OCI-LY3 (cell line): ENCODE measurements at regions not wholly inside any gene's neighbourhood (a gene's known extent, or its start where the extent isn't known, plus 50 kb on each side); places are given as distances from the start of the nearest gene placed in this dataset.

ENCODE experiments used
- H2AFZ ChIP-seq: fragments of 200-600, 300-600 bp; shearing (Covaris generic); 2 replicates; pipeline ENCODE4 v1.6.0; 2014; ENCODE audit warnings: antibody characterized with exemption, low read depth, low read length
- H3K27ac ChIP-seq: fragments of 200-600, 300-600 bp; sonication (generic); 2 replicates; pipeline ENCODE4 v1.5.1; 2014; ENCODE audit warnings: mild to moderate bottlenecking, low read length, moderate library complexity, mixed read lengths
- H3K27me3 ChIP-seq: fragments of 200-600, 300-600 bp; sonication (generic); 2 replicates; pipeline ENCODE4 v1.6.1; 2014; ENCODE audit warnings: low read depth, low read length, mixed read lengths
- H3K36me3 ChIP-seq: fragments of 200-600, 300-600 bp; sonication (generic); replicated peaks from 2 replicates; pipeline ENCODE3; 2014; ENCODE audit warnings: low read depth, low read length, mixed read lengths
- H3K4me1 ChIP-seq: fragments of 300-600, 200-600 bp; sonication (generic); 2 replicates; pipeline ENCODE4 v1.6.1; 2014; ENCODE audit warnings: low read length, mixed read lengths
- H3K4me2 ChIP-seq: fragments of 200-600, 300-600 bp; sonication (generic); 2 replicates; pipeline ENCODE4 v1.6.1; 2014; ENCODE audit warnings: low read length, mixed read lengths
- H3K4me3 ChIP-seq: fragments of 300-600, 200-600 bp; sonication (generic); 2 replicates; pipeline ENCODE4 v1.5.1; 2014; ENCODE audit warnings: antibody characterized with exemption, mild to moderate bottlenecking, low read length, moderate library complexity
- H3K79me2 ChIP-seq: fragments of 300-600, 200-600 bp; shearing (Covaris generic); 2 replicates; pipeline ENCODE4 v1.6.1; 2014; ENCODE audit warnings: mild to moderate bottlenecking, low read length, mixed read lengths
- H3K9ac ChIP-seq: fragments of 300-600, 200-600 bp; shearing (Covaris generic); 2 replicates; pipeline ENCODE4 v1.6.0; 2014; ENCODE audit warnings: mild to moderate bottlenecking, low read length, moderate library complexity
- H3K9me3 ChIP-seq: fragments of 200-600, 300-600 bp; shearing (Covaris generic); 2 replicates; pipeline ENCODE4 v1.6.1; 2014; ENCODE audit warnings: low read length, mixed read lengths; ENCODE audit not compliant: insufficient read depth
- H4K20me1 ChIP-seq: fragments of 200-600, 300-600 bp; sonication (generic); 2 replicates; pipeline ENCODE4 v1.6.1; 2016; ENCODE audit warnings: low read length, mixed read lengths; ENCODE audit not compliant: insufficient read depth
- CTCF ChIP-seq: fragments of 200-600, 300-600 bp; sonication (generic); IDR thresholded peaks from 2 replicates; pipeline ENCODE4 v1.5.1; 2014; ENCODE audit warnings: antibody characterized with exemption, low read length, low read depth
- EZH2phosphoT487 ChIP-seq: fragments of 200-600 bp; shearing (Covaris generic); IDR thresholded peaks from 2 replicates; pipeline ENCODE4 v1.6.1; 2018; ENCODE audit warnings: antibody characterized with exemption, mixed run types, low read depth

GRCh38 chr14:40268236-40268635 lies 836.0 kb upstream of the FBXO33 start:
- Histone ChIP-seq H2AFZ (no peak overlapping the region), H4K20me1 (no peaks in the 10 kb centered on the region), H3K27me3 (no peaks in the 10 kb centered on the region), H3K9ac (no peak overlapping the region), H3K4me3 (no peak overlapping the region), H3K27ac (no peak overlapping the region), H3K36me3 (no peaks in the 10 kb centered on the region), H3K4me1 (no peaks in the 10 kb centered on the region), H3K79me2 (no peaks in the 10 kb centered on the region), H3K4me2 (no peak overlapping the region), H3K9me3 (no peaks in the 10 kb centered on the region)
- TF ChIP-seq EZH2phosphoT487 (no peak), CTCF (no peak)

- H3K79me2 ChIP-seq = no peaks in the 10 kb centered on the region
- no peaks in the 10 kb centered on the region for H4K20me1 ChIP-seq
- H3K9me3 ChIP-seq = no peaks in the 10 kb centered on the region
- no peaks in the 10 kb centered on the region for H3K27me3 ChIP-seq
- no peak overlapping the region for H2AFZ ChIP-seq
- H3K4me2 ChIP-seq = no peak overlapping the region
- H3K36me3 ChIP-seq = no peaks in the 10 kb centered on the region
- H3K9ac ChIP-seq = no peak overlapping the region
- H3K4me1 ChIP-seq = no peaks in the 10 kb centered on the region
- H3K4me3 ChIP-seq = no peak overlapping the region
- TF ChIP-seq CTCF (no peak), EZH2phosphoT487 (no peak)
- H3K27ac ChIP-seq = no peak overlapping the region
Observed at GRCh38 chr14:40265096-40265495, 832.9 kb upstream of the FBXO33 start.

- Histone ChIP-seq H3K9ac (no peak overlapping the region), H3K4me2 (no peak overlapping the region), H3K36me3 (no peaks in the 10 kb centered on the region), H3K4me1 (no peaks in the 10 kb centered on the region), H3K27me3 (no peaks in the 10 kb centered on the region), H3K4me3 (no peak overlapping the region), H4K20me1 (no peaks in the 10 kb centered on the region), H3K79me2 (no peaks in the 10 kb centered on the region), H3K9me3 (no peaks in the 10 kb centered on the region), H3K27ac (no peak overlapping the region), H2AFZ (no peak overlapping the region)
- TF ChIP-seq EZH2phosphoT487 = no peak
- peak; percentile 43 for TF ChIP-seq CTCF
Observed at GRCh38 chr14:40252817-40253447, 820.7 kb upstream of the FBXO33 start.

GRCh38 chr14:40248671-40249070 lies 816.4 kb upstream of the FBXO33 start:
- H3K4me3 ChIP-seq = no peak overlapping the region
- no peaks in the 10 kb centered on the region for H3K27me3 ChIP-seq
- no peaks in the 10 kb centered on the region for H3K9me3 ChIP-seq
- H4K20me1 ChIP-seq = no peaks in the 10 kb centered on the region
- H3K79me2 ChIP-seq = no peaks in the 10 kb centered on the region
- H2AFZ ChIP-seq = no peak overlapping the region
- H3K4me1 ChIP-seq = no peaks in the 10 kb centered on the region
- TF ChIP-seq EZH2phosphoT487 (no peak), CTCF (no peak)
- H3K27ac ChIP-seq = no peak overlapping the region
- H3K36me3 ChIP-seq = no peaks in the 10 kb centered on the region
- no peak overlapping the region for H3K4me2 ChIP-seq
- no peak overlapping the region for H3K9ac ChIP-seq
